Psoas muscle (tissue), 7 donors: ENCODE measurements at regions not wholly inside any gene's neighbourhood (a gene's known extent, or its start where the extent isn't known, plus 50 kb on each side); places are given as distances from the start of the nearest gene placed in this dataset.

Experiments
- ATAC-seq, 4 donors: fragments of 200-7000 bp; cut with Tn5 transposase; one replicate each; pipeline ENCODE4 v1.9.1; 2020; ENCODE audit warnings: moderate library complexity in 3 of 4, mild to moderate bottlenecking in 2 of 4
- DNase-seq, 2 donors: peaks; one replicate each; pipeline ENCODE4 v3.0.0-alpha.2; 2020
- H3K27ac ChIP-seq: fragments of 200-600 bp; one replicate; pipeline ENCODE4 v1.8.0; 2022
- H3K27me3 ChIP-seq, 3 donors: fragments of 200-600 bp in 1 of 3; one replicate each; pipeline versions ENCODE4 v1.6.1 to v1.8.0; 2013 to 2022; ENCODE audit warnings: low read length in 2 of 3, mild to moderate bottlenecking in 2 of 3, moderate library complexity in 1 of 3; ENCODE audit not compliant: insufficient read depth in 3 of 3
- H3K36me3 ChIP-seq, 2 donors: fragments of 200-600 bp in 1 of 2; one replicate each; pipeline versions ENCODE4 v1.6.1 to v1.8.0; 2013 to 2022; ENCODE audit warnings: low read depth in 1 of 2, mild to moderate bottlenecking in 1 of 2, moderate library complexity in 1 of 2; ENCODE audit not compliant: insufficient read depth in 1 of 2
- H3K4me1 ChIP-seq: fragments of 200-600 bp; one replicate; pipeline ENCODE4 v1.8.0; 2022
- H3K4me3 ChIP-seq: fragments of 200-600 bp; one replicate; pipeline ENCODE4 v1.8.0; 2022; ENCODE audit warnings: mild to moderate bottlenecking
- H3K9me3 ChIP-seq: fragments of 200-600 bp; one replicate; pipeline ENCODE4 v1.8.0; 2022
- CTCF ChIP-seq: fragments of 200-600 bp; IDR thresholded peaks from one replicate; pipeline ENCODE4 v1.8.0; 2022; ENCODE audit warnings: antibody characterized with exemption
- WGBS, 3 donors: extraction: QIAGEN DNeasy Blood & Tissue Kit; methylation state at CpG; one replicate each; pipeline versions ENCODE4 v1.1.6 to v1.1.7; 2013; 5-methylcytosine and 5-hydroxymethylcytosine counted together
- intact Hi-C, 2 donors: fragments of 100-400 bp; cut with DNase I; formaldehyde crosslinking; loops; one replicate each; pipeline versions ENCODE4 v1.11.0 to v1.14.2; 2022
- donor health status: healthy with polysubstance abuse.
- donor health status: DM: no; HTN: no; CAD: no; lungs with moderate emphysema.
- donor health status: Bipolar disorder and iron deficiency.
- donor health status: healthy.
- donor health status: DM: yes; HTN: yes; CAD: no.
- donor health status: DM: no; HTN: no; CAD: no.
- donor health status: DM: yes; HTN: yes; CAD: no.

- H3K27ac ChIP-seq: no peak overlapping the region
- ATAC-seq: no peak
- intact Hi-C loops: no loop called here
- no peaks in the 10 kb centered on the region for H3K27me3 ChIP-seq
- no peaks in the 10 kb centered on the region for H3K36me3 ChIP-seq
- no peaks in the 10 kb centered on the region for H3K9me3 ChIP-seq
- TF ChIP-seq CTCF: no peak
- no peak overlapping the region for H3K4me3 ChIP-seq
- no peak for DNase-seq
- 61 to 68% (median 62%) methylated on average over 5 of the region's 5 CpGs for WGBS, 3 donors
- no peaks in the 10 kb centered on the region for H3K4me1 ChIP-seq
These were observed 88.6 kb downstream of the SLC5A7 start for GRCh38 chr2:108074946-108075345.

GRCh38 chr2:108076527-108076926, 90.2 kb downstream of the SLC5A7 start:
- no peaks in the 10 kb centered on the region for H3K4me1 ChIP-seq
- no peaks in the 10 kb centered on the region for H3K9me3 ChIP-seq
- DNase-seq (no peak), ATAC-seq (no peak)
- TF ChIP-seq CTCF: no peak
- WGBS, 3 donors: 79 to 83% (median 82%) methylated on average over 5 of the region's 5 CpGs
- H3K27ac ChIP-seq: no peak overlapping the region
- no peak overlapping the region for H3K4me3 ChIP-seq
- H3K27me3 ChIP-seq: no peaks in the 10 kb centered on the region
- intact Hi-C loops: no loop called here
- H3K36me3 ChIP-seq: no peaks in the 10 kb centered on the region

DNA sequence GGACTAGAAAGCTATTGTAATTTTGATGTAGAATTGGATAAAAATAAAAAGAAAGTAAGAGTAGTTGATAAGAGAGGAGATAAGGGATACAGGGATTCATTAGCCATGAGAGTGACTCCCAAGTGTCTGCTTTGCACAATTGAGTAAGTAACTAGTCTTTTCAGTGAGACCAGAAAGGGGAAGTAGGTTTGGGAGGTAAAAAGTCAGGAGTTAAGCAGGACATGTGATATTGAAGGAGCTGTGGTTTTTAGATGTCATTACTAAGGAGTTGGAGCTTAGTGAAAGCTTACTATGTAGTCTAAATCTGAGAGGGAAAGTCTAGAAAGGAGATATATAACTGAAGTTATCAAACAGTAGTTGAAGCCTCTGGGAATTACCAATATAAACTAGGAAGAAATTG, 93.4 kb downstream of the SLC5A7 start:
- no peak overlapping the region for H3K27ac ChIP-seq
- no peak for TF ChIP-seq CTCF
- no peak overlapping the region for H3K4me3 ChIP-seq
- ATAC-seq: no peak
- no peaks in the 10 kb centered on the region for H3K27me3 ChIP-seq
- DNase-seq: no peak
- no peaks in the 10 kb centered on the region for H3K9me3 ChIP-seq
- intact Hi-C loops: no loop called here
- H3K36me3 ChIP-seq: no peaks in the 10 kb centered on the region
- no peaks in the 10 kb centered on the region for H3K4me1 ChIP-seq

- intact Hi-C loops: no loop called here
- no peaks in the 10 kb centered on the region for H3K36me3 ChIP-seq
- H3K27ac ChIP-seq: no peak overlapping the region
- DNase-seq (no peak), ATAC-seq (no peak)
- 81 to 100% (median 82%) methylated on average over 1 of the region's 1 CpG for WGBS, 3 donors
- no peak for TF ChIP-seq CTCF
- no peak overlapping the region for H3K4me3 ChIP-seq
- H3K27me3 ChIP-seq: no peaks in the 10 kb centered on the region
- H3K4me1 ChIP-seq: no peaks in the 10 kb centered on the region
- no peaks in the 10 kb centered on the region for H3K9me3 ChIP-seq
These were observed 93.9 kb downstream of the SLC5A7 start for GRCh38 chr2:108080177-108080576.

- Histone ChIP-seq H3K9me3 (no peaks in the 10 kb centered on the region), H3K27ac (no peak overlapping the region), H3K4me1 (no peaks in the 10 kb centered on the region), H3K4me3 (no peak overlapping the region), H3K36me3 (no peaks in the 10 kb centered on the region), H3K27me3 (no peaks in the 10 kb centered on the region)
- 81 to 86% (median 84%) methylated on average over 1 of the region's 1 CpG for WGBS, 3 donors
- intact Hi-C loops: no loop called here
- ATAC-seq (no peak), DNase-seq (no peak)
- no peak for TF ChIP-seq CTCF
These were observed 96.7 kb downstream of the SLC5A7 start for GRCh38 chr2:108082978-108083377.
